Upper lobe of right lung (tissue), 1 donor: ENCODE measurements at regions not wholly inside any gene's neighbourhood (a gene's known extent, or its start where the extent isn't known, plus 50 kb on each side); places are given as distances from the start of the nearest gene placed in this dataset.

Experiments used
- ATAC-seq: fragments of 200-7000 bp; cut with Tn5 transposase; one replicate; pipeline ENCODE4 v1.9.1; 2020; ENCODE audit warnings: mild to moderate bottlenecking, moderate library complexity
- DNase-seq: peaks from one replicate; pipeline ENCODE4 v3.0.0-alpha.2; 2020
- H3K27ac ChIP-seq: fragments of 200-600 bp; one replicate; pipeline ENCODE4 v1.8.0; 2022
- H3K27me3 ChIP-seq: fragments of 200-600 bp; one replicate; pipeline ENCODE4 v1.8.0; 2022; ENCODE audit warnings: mild to moderate bottlenecking
- H3K36me3 ChIP-seq: fragments of 200-600 bp; one replicate; pipeline ENCODE4 v1.8.0; 2022
- H3K4me1 ChIP-seq: fragments of 200-600 bp; one replicate; pipeline ENCODE4 v1.8.0; 2022
- H3K4me3 ChIP-seq: fragments of 200-600 bp; one replicate; pipeline ENCODE4 v1.8.0; 2022; ENCODE audit warnings: mild to moderate bottlenecking
- H3K9me3 ChIP-seq: fragments of 200-600 bp; one replicate; pipeline ENCODE4 v1.8.0; 2022
- CTCF ChIP-seq: fragments of 200-600 bp; IDR thresholded peaks from one replicate; pipeline ENCODE4 v1.8.0; 2022; ENCODE audit warnings: antibody characterized with exemption
- intact Hi-C: fragments of 100-400 bp; cut with DNase I; formaldehyde crosslinking; loops from one replicate; pipeline ENCODE4 v1.11.0; 2022
- donor health status: DM: no; HTN: yes; CAD: no; lungs with severe emphysema.

GRCh38 chr3:65279225-65279782, 591.5 kb upstream of the ADAMTS9 start:
- no peak for TF ChIP-seq CTCF
- Histone ChIP-seq H3K4me3 (no peak overlapping the region), H3K4me1 (no peaks in the 10 kb centered on the region), H3K27me3 (no peaks in the 10 kb centered on the region), H3K27ac (no peak overlapping the region), H3K36me3 (no peaks in the 10 kb centered on the region), H3K9me3 (no peaks in the 10 kb centered on the region)
- intact Hi-C loops = no loop called here
- no peak for DNase-seq
- no peak for ATAC-seq

GRCh38 chr3:65277798-65278197, 590.0 kb upstream of the ADAMTS9 start:
- no peaks in the 10 kb centered on the region for H3K4me1 ChIP-seq
- no peak for TF ChIP-seq CTCF
- no peak for ATAC-seq
- intact Hi-C loops = no loop called here
- no peaks in the 10 kb centered on the region for H3K9me3 ChIP-seq
- no peak overlapping the region for H3K4me3 ChIP-seq
- no peak overlapping the region for H3K27ac ChIP-seq
- no peak for DNase-seq
- no peaks in the 10 kb centered on the region for H3K36me3 ChIP-seq
- no peaks in the 10 kb centered on the region for H3K27me3 ChIP-seq

DNA sequence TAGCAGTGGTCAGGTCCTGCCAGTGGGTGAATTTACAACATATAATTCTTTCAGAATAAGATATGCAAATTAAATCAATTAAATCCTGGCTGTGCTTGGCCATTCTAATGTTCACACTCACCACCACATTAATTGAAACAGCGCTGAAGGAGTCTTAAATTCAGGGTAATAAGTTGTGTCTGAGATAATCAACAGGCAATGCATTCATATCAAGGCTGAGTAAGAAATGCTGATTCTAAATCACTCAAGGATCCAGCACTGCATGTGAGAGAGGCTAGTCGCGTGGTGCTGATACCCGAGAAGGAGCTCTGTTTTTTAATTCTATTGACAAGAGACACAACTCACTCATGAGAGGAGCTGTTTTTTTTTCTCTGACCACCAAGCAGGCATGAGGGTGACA, 588.8 kb upstream of the ADAMTS9 start:
- Histone ChIP-seq H3K27ac (no peak overlapping the region), H3K4me3 (no peak overlapping the region), H3K36me3 (no peaks in the 10 kb centered on the region), H3K4me1 (no peaks in the 10 kb centered on the region), H3K27me3 (no peaks in the 10 kb centered on the region), H3K9me3 (no peaks in the 10 kb centered on the region)
- ATAC-seq (no peak), DNase-seq (no peak)
- intact Hi-C loops = no loop called here
- TF ChIP-seq CTCF = no peak

- no peak for DNase-seq
- TF ChIP-seq CTCF = no peak
- H3K36me3 ChIP-seq = no peaks in the 10 kb centered on the region
- intact Hi-C loops = no loop called here
- no peak overlapping the region for H3K27ac ChIP-seq
- no peak overlapping the region for H3K4me3 ChIP-seq
- H3K27me3 ChIP-seq = no peaks in the 10 kb centered on the region
- no peak for ATAC-seq
- no peaks in the 10 kb centered on the region for H3K9me3 ChIP-seq
- H3K4me1 ChIP-seq = no peaks in the 10 kb centered on the region
Measured at GRCh38 chr3:65268426-65268825, 580.6 kb upstream of the ADAMTS9 start.

DNA sequence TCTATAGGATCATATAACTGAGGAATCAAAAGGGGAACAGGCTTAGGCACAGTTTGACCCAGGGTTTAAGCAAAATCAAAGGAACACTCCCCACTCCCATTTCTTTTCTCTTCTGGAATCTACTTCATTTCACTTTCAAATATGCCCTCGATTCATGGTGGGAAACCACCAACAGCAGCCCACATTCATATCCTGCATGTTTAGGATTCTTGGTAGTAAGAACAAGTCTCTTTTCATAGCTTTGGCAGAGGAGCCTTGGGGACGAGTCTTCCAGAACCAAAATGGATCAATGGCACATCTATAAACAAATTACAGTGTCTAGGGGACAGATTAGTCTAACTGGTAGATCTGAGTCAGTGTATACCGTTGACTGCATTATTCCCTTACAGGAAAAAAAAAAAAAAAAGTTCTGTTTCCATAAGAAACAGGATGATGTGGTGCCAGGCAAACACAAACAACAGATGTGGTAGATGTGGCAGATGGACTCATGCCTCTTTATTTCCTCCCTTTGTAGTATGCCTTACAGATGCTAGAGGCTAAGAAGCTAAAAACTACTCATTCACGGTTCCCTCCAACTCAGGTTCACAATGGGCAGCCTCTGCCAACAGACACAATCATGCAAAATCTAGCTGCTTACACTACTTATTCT, 578.3 kb upstream of the ADAMTS9 start:
- ATAC-seq (no peak), DNase-seq (no peak)
- TF ChIP-seq CTCF = no peak
- no peaks in the 10 kb centered on the region for H3K27me3 ChIP-seq
- H3K27ac ChIP-seq = no peak overlapping the region
- H3K4me1 ChIP-seq = no peaks in the 10 kb centered on the region
- H3K4me3 ChIP-seq = no peak overlapping the region
- no peaks in the 10 kb centered on the region for H3K9me3 ChIP-seq
- intact Hi-C loops = no loop called here
- H3K36me3 ChIP-seq = no peaks in the 10 kb centered on the region

DNA sequence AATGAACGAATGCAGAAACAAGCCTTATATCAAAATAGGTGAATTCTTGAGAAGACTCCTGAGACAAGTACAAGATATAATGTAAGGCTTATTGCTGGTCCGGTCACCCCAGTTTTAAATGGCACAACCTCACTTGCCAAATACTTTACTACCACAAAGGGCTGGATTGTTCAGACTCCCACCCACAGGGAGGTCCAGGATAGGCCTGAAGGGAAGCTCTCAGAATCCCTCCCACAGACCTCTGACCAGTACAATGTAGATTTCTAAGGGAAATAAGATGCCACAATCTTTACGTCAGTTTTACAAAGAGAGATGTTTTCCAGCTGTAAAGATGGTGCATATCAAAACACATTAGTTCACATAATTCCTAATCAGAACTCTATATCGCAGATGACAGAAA, 577.7 kb upstream of the ADAMTS9 start:
- Histone ChIP-seq H3K9me3 (no peaks in the 10 kb centered on the region), H3K27me3 (no peaks in the 10 kb centered on the region), H3K36me3 (no peaks in the 10 kb centered on the region), H3K4me1 (no peaks in the 10 kb centered on the region), H3K27ac (no peak overlapping the region), H3K4me3 (no peak overlapping the region)
- TF ChIP-seq CTCF = no peak
- intact Hi-C loops = no loop called here
- ATAC-seq = no peak
- no peak for DNase-seq
